WERI-Rb-1 (cell line): ENCODE measurements at regions not wholly inside any gene's neighbourhood (a gene's known extent, or its start where the extent isn't known, plus 50 kb on each side); places are given as distances from the start of the nearest gene placed in this dataset.

Experiments
- DNase-seq: peaks from one replicate; pipeline ENCODE4 v3.0.0-alpha.2; 2020
- H3K27ac ChIP-seq: fragments of 250-450 bp; sonication (Bioruptor Pico); 2 replicates; pipeline ENCODE4 v1.5.1; 2020; ENCODE audit warnings: mild to moderate bottlenecking, moderate library complexity
- H3K27me3 ChIP-seq: fragments of 250-450 bp; sonication (Bioruptor Pico); 2 replicates; pipeline ENCODE4 v1.5.1; 2021; ENCODE audit warnings: mild to moderate bottlenecking, low read depth, moderate library complexity; ENCODE audit not compliant: insufficient read depth, severe bottlenecking
- H3K36me3 ChIP-seq: fragments of 250-450 bp; sonication (Bioruptor Pico); 2 replicates; pipeline ENCODE4 v1.5.1; 2020; ENCODE audit warnings: mild to moderate bottlenecking, moderate library complexity
- H3K4me3 ChIP-seq: 2 replicates; pipeline ENCODE4 v1.5.1; 2011; ENCODE audit warnings: low read depth, mild to moderate bottlenecking, control low read depth, low read length
- H3K9me3 ChIP-seq: fragments of 250-450 bp; sonication (Bioruptor Pico); 2 replicates; pipeline ENCODE4 v1.5.1; 2021; ENCODE audit warnings: mild to moderate bottlenecking, moderate library complexity; ENCODE audit not compliant: severe bottlenecking
- CTCF ChIP-seq: IDR thresholded peaks from 2 replicates; pipeline ENCODE4 v1.5.1; 2011; ENCODE audit warnings: low read depth, mild to moderate bottlenecking, control low read depth, inconsistent platforms, low read length

GRCh38 chr6:77356821-77357220 lies 106.5 kb downstream of the HTR1B start:
- TF ChIP-seq CTCF: no peak
- no peaks in the 10 kb centered on the region for H3K27me3 ChIP-seq
- no peaks in the 10 kb centered on the region for H3K9me3 ChIP-seq
- DNase-seq: no peak
- H3K4me3 ChIP-seq: no peak overlapping the region
- H3K36me3 ChIP-seq: no peaks in the 10 kb centered on the region
- H3K27ac ChIP-seq: no peak overlapping the region

DNA sequence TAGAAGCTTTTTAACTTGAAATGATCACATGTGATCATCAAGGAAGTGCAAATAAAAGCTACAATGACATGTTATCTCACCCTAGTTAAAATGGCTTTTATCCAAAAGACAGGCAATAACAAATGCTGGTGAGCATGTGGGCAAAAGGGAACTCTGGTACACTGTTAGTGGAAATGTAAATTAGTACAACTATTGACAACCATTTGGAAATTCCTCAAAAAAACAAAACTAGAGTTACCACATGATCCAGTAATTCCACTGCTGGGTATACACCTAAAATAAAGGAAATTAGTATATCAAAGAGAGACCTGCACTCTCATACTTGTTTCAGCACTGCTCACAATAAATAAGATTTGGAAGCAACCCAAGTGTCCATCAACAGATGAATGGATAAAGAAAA lies 108.7 kb downstream of the HTR1B start:
- H3K27ac ChIP-seq: no peak overlapping the region
- TF ChIP-seq CTCF: no peak
- no peak for DNase-seq
- H3K4me3 ChIP-seq: no peak overlapping the region
- no peaks in the 10 kb centered on the region for H3K36me3 ChIP-seq
- no peaks in the 10 kb centered on the region for H3K27me3 ChIP-seq
- H3K9me3 ChIP-seq: no peaks in the 10 kb centered on the region

GRCh38 chr6:77353129-77353528 lies 110.2 kb downstream of the HTR1B start:
- no peaks in the 10 kb centered on the region for H3K9me3 ChIP-seq
- H3K36me3 ChIP-seq: no peaks in the 10 kb centered on the region
- H3K4me3 ChIP-seq: no peak overlapping the region
- H3K27me3 ChIP-seq: no peaks in the 10 kb centered on the region
- no peak for DNase-seq
- no peak for TF ChIP-seq CTCF
- H3K27ac ChIP-seq: no peak overlapping the region

DNA sequence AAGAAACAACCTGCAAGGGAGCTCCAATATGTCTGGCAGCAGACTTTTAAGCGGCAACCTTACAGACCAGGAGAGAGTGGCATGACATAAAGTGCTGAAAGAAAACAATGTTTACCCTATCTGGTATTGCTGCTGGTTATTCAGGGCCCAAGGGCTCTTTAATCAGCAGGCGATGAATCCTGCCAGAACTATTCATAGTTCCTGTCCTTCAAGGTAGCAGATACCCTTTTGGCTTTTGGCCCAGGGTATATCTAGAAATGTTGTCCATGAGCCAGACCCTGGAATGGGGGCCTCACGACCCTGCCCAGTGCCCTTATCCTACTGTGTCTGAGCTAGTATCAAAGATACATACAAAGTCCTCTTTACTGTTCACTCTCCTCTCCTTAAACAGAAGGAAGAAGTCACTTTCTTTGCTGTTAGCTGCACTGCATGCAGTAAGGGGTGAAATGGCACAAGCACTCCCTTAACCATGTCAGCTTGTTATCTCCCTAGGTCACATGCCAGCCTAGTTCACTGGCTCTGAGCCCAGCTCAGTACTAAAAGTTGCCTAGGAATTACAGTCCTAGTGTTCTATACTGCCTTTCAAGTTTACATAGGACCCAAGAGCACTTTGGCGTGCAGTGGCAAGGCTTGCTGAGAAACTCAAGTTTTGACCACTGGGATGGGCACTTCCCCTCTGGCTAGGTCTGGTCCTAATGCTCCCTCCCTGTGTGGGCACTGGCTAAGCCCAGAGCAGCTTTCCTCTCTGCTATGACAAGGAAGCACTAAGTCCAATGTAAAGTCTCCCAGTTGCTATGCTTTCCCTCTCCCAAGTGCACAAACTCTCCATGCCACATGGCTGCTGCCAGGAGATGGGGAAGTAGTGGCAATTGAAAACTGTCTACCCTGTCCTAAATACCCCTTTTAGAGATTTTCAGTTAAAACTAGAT lies 122.0 kb downstream of the HTR1B start:
- Histone ChIP-seq H3K9me3 (no peaks in the 10 kb centered on the region), H3K27ac (no peak overlapping the region), H3K27me3 (no peaks in the 10 kb centered on the region), H3K36me3 (no peaks in the 10 kb centered on the region), H3K4me3 (no peak overlapping the region)
- no peak for TF ChIP-seq CTCF
- no peak for DNase-seq

DNA sequence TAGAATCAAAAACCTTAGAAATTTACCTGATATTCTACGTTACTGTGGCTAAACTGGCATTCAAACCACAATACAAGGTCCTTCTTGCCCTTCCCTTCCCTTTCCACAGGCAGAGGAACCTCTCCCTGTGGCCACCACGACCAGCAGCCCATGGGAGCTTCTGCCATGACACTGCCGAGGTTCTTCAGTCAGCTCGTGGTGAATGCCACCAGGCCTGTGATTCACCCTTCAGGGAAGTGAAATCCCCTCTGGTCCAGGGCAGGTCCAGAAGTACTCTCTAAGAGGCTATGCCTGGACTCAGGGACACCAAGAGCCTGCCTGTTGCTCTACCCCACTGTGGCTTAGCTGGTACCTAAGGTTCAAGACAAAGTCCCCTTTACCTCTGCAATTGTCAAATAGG lies 123.0 kb downstream of the HTR1B start:
- Histone ChIP-seq H3K27ac (no peak overlapping the region), H3K4me3 (no peak overlapping the region), H3K27me3 (no peaks in the 10 kb centered on the region), H3K36me3 (no peaks in the 10 kb centered on the region), H3K9me3 (no peaks in the 10 kb centered on the region)
- no peak for TF ChIP-seq CTCF
- DNase-seq: no peak

DNA sequence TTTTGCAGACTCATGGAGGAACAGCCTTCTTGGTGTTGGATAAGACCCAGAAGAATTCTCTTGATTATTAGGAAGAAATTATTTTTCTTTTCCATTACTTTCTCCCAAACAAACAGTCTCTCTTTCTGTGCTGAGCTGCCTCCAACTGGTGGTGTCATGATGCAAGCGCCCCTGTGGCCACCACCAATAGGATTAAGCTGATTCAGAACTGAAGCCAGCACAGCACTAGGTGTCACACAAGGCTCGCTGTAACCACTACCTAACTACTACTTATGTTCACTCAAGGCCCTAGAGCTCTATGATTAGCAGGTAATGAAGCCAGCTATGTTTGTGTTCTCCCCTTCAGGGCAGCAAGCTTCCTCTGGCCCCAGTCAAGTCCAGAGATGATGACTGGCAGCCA lies 123.4 kb downstream of the HTR1B start:
- TF ChIP-seq CTCF: no peak
- H3K9me3 ChIP-seq: no peaks in the 10 kb centered on the region
- no peak overlapping the region for H3K4me3 ChIP-seq
- DNase-seq: no peak
- no peaks in the 10 kb centered on the region for H3K36me3 ChIP-seq
- no peaks in the 10 kb centered on the region for H3K27me3 ChIP-seq
- H3K27ac ChIP-seq: no peak overlapping the region
